ENCODE measurements at regions not wholly inside any gene's neighbourhood (a gene's known extent, or its start where the extent isn't known, plus 50 kb on each side); places are given as distances from the start of the nearest gene placed in this dataset.
A peak's percentile ranks its signal among the peaks of the same experiment; 100 is the strongest.

DNA sequence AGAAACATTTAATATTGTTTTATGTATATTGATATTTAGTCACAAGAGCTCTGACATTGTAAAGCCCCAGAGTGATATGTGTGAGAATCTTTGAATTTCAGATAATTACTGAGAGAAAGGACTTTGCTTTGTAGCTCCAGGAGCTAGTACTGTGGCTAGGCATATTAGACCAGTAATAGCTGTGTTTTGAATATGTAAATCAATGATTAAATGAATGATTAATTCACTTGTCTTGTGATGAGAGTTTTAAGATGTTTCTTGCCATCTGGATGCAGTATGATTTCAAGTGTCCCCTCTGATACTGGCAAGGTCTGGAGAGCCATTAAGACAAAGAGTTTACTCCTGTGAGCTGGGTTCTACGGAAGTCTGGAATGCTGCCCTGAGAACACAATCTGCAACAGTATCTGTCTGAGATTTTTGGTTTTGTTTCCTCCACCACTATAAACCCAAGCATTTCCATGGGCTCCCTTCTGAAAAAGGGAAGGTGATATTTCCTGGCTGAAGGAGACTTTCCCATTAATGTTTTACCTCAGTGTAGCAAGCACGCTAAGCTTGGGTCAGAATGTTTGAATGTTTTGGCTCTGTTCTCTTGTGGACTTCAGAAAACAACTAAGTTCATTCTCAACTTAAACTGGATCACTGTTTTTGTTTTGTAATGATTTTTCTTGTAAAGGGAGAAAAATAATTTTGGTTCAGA, 61.3 kb upstream of the BICC1 start:
- DNase-seq: peak; percentile 65

DNA sequence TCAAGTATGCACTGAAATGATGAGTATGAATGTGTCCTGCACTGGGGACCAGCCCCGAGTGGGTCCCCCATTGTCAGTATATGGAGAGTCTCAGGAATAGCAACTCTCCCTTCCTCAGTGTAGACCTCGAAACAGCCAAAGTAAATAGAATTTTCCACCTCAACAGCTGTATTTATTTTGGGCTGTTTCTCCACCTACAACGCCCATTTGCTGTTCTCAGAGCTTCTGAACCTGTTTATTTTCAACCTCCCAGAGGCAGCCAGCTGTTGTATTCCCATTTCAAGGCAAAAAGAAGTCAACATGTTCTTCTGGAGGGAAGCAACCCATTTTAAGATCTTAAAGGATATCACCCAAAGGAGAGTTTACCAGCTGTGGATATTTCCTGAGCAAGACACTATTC, 59.6 kb upstream of the BICC1 start:
- no peak for DNase-seq

DNA sequence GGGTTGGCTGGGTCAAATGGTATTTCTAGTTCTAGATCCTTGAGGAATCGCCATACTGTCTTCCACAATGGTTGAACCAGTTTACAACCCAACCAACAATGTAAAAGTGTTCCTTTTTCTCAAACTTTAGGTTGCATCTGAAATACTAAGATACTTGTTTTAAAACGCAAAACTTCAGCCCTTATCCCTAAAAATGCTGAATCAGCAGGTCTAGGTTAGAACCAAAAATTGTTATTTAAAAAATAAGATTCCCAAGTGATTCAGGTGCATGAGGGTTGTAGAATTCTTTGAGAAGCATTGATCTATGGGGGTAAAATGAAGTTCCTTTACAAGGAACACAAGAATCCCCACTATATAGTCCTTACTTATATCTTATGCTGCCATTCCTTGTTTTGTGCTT, 56.5 kb upstream of the BICC1 start:
- DNase-seq: no peak

DNA sequence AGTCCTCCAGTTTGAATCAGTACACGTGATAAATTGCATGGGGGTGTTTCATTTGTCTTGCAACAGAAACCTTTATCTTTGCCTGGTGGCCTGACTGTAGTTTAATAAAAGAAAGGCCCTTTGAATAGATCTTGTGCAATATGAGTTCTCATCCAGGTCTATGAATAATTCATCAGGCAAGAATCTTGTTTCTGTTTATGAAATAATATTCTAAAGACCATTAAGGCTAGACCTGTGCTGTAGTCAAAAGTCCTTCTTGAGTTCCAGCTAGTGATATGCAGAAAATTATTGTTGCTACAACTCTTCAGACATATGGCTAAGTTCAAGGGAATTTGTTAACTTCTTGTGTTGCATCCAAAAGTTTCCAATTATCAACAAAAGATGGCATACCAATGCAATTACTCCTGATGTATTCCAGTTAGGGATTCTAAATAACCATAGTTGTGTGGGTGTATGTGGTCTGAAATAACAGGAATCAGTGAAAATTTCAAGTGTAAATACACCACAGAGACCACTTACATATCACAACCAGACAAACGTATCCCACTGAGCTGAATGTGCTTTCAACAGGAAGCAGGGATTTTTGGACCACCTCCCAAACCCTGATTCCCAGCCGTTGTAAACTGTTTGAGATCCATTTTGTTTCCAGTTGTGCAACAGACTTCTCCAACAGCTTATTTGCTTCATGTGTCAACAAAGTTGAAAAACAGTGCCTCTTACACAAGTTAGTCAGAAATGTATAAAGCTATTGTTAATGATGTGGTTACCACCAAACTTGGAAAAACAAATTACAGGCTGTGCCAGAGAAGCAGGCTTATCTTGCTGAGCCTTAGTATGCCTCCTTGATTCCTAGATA, 54.7 kb upstream of the BICC1 start:
- peak; percentile 39 for DNase-seq

GRCh38 chr10:58459069-58459468, 53.6 kb upstream of the BICC1 start:
- no peak for DNase-seq

DNA sequence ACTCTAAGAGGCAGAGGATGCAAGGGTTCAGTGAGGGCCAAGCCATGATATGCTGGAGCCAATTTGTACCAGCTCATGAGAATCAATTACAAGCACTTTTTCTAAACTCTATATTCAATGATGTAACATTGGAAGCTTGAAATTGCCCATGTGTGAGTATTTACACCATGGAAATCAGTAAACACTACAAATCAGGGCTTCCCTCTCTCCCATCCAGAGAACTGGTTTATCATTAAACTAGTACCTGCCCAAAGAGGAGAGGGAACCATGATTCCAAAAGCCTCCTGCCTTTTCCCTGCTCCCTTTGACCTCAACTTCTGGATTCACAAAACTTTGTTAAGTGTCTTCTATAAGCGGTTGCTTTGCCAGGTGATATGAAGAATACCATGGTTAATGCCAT, 52.5 kb upstream of the BICC1 start:
- no peak for DNase-seq

GRCh38 chr10:58462863-58463507, 49.7 kb upstream of the BICC1 start:
- DNase-seq: no peak

Measured in kidney glomerular epithelial cell (primary cell).